ENCODE measurements at regions not wholly inside any gene's neighbourhood (a gene's known extent, or its start where the extent isn't known, plus 50 kb on each side); places are given as distances from the start of the nearest gene placed in this dataset.
"Not testable (repeated sequence)": the region's sequence is repeated elsewhere in the genome, so short reads cannot be mapped to it uniquely, and the experiment has no call there.

- H3K4me3 ChIP-seq = no peak overlapping the region
- no peak overlapping the region for H3K27ac ChIP-seq
- no peaks in the 10 kb centered on the region for H3K36me3 ChIP-seq
- intact Hi-C loops (cut with DNase I) = no loop called here
- ATAC-seq = no peak
- 53 to 64% (median 60%) methylated on average over 1 of the region's 1 CpG for WGBS, 4 donors
- DNase-seq = no peak
- TF ChIP-seq POLR2A (IDR thresholded peaks at IDR 0.05) (no peak), CTCF (IDR thresholded peaks at IDR 0.05) (no peak)
- H3K27me3 ChIP-seq = peaks cover 0 to 6% (median 0%) of the 10 kb centered on the region in 9 donors
- no peaks in the 10 kb centered on the region for H3K4me1 ChIP-seq
- no peaks in the 10 kb centered on the region for H3K9me3 ChIP-seq
These were observed 363.8 kb downstream of the CBLN4 start for GRCh38 chr20:55641497-55641896.

GRCh38 chr20:55635870-55636269 is 369.4 kb downstream of the CBLN4 start:
- Histone ChIP-seq H3K4me1 (no peaks in the 10 kb centered on the region), H3K27me3 (peaks cover 0 to 6% (median 0%) of the 10 kb centered on the region in 9 donors), H3K4me3 (no peak overlapping the region), H3K9me3 (no peaks in the 10 kb centered on the region), H3K36me3 (no peaks in the 10 kb centered on the region), H3K27ac (no peak overlapping the region)
- intact Hi-C loops (cut with DNase I) = no loop called here
- WGBS, 4 donors = 68 to 80% (median 76%) methylated on average over 2 of the region's 2 CpGs
- ATAC-seq (no peak), DNase-seq (no peak)
- no peak for TF ChIP-seq CTCF (IDR thresholded peaks at IDR 0.05)
- TF ChIP-seq POLR2A (IDR thresholded peaks at IDR 0.05) = no peak

GRCh38 chr20:55632592-55632991 is 372.7 kb downstream of the CBLN4 start:
- 90 to 100% (median 93%) methylated on average over 6 of the region's 6 CpGs for WGBS, 4 donors
- no peak for TF ChIP-seq POLR2A (IDR thresholded peaks at IDR 0.05)
- no peak for TF ChIP-seq CTCF (IDR thresholded peaks at IDR 0.05)

GRCh38 chr20:55629143-55629542 is 376.2 kb downstream of the CBLN4 start:
- H3K27ac ChIP-seq; H3K4me1 ChIP-seq; H3K9me3 ChIP-seq; DNase-seq; H3K4me3 ChIP-seq; intact Hi-C loops (cut with DNase I); H3K36me3 ChIP-seq; H3K27me3 ChIP-seq; ATAC-seq: not testable (repeated sequence)
- 84 to 92% (median 87%) methylated on average over 4 of the region's 4 CpGs for WGBS, 4 donors

More at GRCh38 chr20:55632592-55632991, 372.7 kb downstream of the CBLN4 start:
- H3K9me3 ChIP-seq = no peaks in the 10 kb centered on the region
- H3K27me3 ChIP-seq = no peaks in the 10 kb centered on the region
- no peaks in the 10 kb centered on the region for H3K4me1 ChIP-seq
- DNase-seq (no peak), ATAC-seq (no peak)
- no peaks in the 10 kb centered on the region for H3K36me3 ChIP-seq
- no peak overlapping the region for H3K27ac ChIP-seq
- intact Hi-C loops (cut with DNase I) = no loop called here
- H3K4me3 ChIP-seq = no peak overlapping the region

GRCh38 chr20:55626716-55627115 is 378.6 kb downstream of the CBLN4 start:
- Histone ChIP-seq H3K27ac (no peak overlapping the region), H3K9me3 (peaks cover 0 to 10% (median 2%) of the 10 kb centered on the region in 12 donors), H3K4me1 (no peaks in the 10 kb centered on the region), H3K4me3 (no peak overlapping the region), H3K27me3 (no peaks in the 10 kb centered on the region), H3K36me3 (no peaks in the 10 kb centered on the region)
- intact Hi-C loops (cut with DNase I) = no loop called here
- DNase-seq = no peak
- 85 to 89% (median 88%) methylated on average over 4 of the region's 4 CpGs for WGBS, 4 donors
- no peak for TF ChIP-seq CTCF (IDR thresholded peaks at IDR 0.05)
- TF ChIP-seq POLR2A (IDR thresholded peaks at IDR 0.05) = no peak
- no peak for ATAC-seq
